GM11168 (cell line): ENCODE measurements at regions not wholly inside any gene's neighbourhood (a gene's known extent, or its start where the extent isn't known, plus 50 kb on each side); places are given as distances from the start of the nearest gene placed in this dataset.

Source experiments
- in situ Hi-C: fragments of 300-500 bp; cut with MboI; formaldehyde crosslinking; loops from one replicate; pipeline ENCODE4 v1.12.0; 2022; ENCODE audit warnings: low sequenced_read_pairs; ENCODE audit not compliant: unreplicated experiment

- in situ Hi-C loops = no loop called here
These were observed 637.2 kb upstream of the GRAMD2B start for GRCh38 chr5:125786021-125786420.

DNA sequence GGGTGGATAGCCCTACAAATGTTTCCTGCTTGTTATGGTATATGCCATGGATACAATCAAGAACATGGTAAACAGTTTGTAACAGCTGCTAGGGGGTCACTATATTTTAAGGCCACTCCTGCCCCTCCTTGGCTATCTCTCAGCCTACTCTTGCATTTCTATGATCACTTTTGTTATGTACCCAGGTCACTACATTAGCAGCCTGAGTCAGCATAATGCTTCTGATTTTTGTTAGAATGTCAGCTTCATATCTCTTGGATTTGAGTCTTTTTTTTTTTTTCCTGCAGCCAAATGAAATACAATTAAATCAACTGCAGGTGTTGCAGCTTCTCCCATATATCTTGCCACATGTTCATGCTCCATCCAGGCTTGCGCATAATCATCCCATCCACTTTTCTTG, 629.7 kb upstream of the GRAMD2B start:
- in situ Hi-C loops = no loop called here

DNA sequence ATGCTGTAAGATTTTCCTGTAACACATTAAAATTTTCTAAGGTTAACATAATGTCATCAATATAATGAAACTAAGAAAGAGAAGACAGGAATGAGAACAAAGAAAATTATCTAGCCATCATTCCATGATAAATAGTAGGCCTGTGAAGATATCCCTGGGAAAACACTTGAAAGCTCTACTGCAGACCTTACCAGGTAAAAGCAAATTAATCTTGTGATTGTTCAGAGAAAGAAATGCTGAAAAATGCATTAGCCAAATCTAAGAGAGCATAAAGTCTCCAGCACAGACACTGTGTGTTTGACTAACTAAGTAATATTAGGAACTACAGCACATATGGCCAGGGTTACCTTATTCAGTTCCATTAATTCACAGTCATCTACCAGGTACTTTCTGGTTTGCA, 628.3 kb upstream of the GRAMD2B start:
- in situ Hi-C loops = no loop called here

GRCh38 chr5:125798307-125798706, 624.9 kb upstream of the GRAMD2B start:
- in situ Hi-C loops = no loop called here

GRCh38 chr5:125812651-125813050, 610.6 kb upstream of the GRAMD2B start:
- in situ Hi-C loops = no loop called here

GRCh38 chr5:125813221-125813974, 609.8 kb upstream of the GRAMD2B start:
- in situ Hi-C loops = no loop called here

DNA sequence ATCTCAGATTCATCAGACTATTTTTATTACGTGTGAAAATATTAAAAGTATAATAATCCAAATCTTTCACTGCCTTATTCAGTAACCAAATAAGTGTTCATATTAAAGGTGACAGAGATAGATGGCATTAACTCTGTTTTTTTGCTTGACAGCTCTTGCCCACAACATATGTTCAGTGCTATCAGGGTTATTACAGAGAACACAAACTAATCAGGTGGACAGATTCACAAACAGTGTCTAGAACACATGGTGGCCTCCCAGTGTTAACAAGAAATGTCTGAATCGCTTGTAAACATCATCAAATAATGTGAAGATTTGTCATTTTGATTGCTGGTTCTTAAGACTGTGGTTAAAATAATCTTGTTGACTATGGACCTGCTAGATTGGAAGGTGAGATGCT, 609.1 kb upstream of the GRAMD2B start:
- in situ Hi-C loops = no loop called here

- in situ Hi-C loops = no loop called here
These were observed 599.6 kb upstream of the GRAMD2B start for GRCh38 chr5:125823572-125823971.

- in situ Hi-C loops = no loop called here
These were observed 597.0 kb upstream of the GRAMD2B start for GRCh38 chr5:125826214-125826613.

DNA sequence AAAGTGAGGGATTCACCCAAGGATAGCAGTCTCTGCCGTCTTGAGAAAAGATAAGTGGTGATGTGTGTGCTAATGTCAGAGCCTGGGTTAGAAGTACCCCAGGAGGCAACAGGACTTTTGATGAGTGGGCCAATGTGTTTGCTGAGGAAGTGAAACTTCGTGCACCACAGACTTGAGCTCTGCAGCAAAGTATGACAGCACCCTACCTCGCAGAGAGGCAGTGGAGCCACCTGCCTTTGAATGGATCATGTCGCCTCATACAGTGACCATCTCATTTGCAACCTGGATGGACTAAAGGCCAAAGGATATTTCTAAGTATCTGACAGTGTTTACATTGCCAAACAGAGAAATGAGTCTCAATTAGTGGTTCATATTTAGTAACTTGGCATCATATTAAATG, 593.9 kb upstream of the GRAMD2B start:
- in situ Hi-C loops = no loop called here

DNA sequence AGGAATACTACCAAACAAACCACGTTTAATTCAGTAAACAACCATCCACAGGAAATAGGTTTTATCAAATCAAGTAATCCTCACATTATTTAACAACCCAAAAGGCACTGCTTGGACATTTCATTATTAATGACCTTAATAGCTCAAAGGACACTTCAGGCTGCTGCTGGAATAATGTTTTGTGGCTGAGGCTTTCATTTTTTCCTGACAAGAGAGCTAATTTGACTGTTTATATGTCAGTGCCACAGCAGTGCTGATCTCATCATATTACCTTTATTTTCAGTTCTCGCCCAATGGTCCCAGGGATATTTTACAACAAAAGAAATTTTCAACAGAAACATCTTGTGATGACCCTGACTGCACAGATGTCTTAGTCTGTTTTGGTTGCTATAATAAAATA, 589.8 kb upstream of the GRAMD2B start:
- in situ Hi-C loops = no loop called here

GRCh38 chr5:125834438-125835115, 588.6 kb upstream of the GRAMD2B start:
- in situ Hi-C loops = no loop called here

GRCh38 chr5:125835293-125836172, 587.7 kb upstream of the GRAMD2B start:
- in situ Hi-C loops = no loop called here

DNA sequence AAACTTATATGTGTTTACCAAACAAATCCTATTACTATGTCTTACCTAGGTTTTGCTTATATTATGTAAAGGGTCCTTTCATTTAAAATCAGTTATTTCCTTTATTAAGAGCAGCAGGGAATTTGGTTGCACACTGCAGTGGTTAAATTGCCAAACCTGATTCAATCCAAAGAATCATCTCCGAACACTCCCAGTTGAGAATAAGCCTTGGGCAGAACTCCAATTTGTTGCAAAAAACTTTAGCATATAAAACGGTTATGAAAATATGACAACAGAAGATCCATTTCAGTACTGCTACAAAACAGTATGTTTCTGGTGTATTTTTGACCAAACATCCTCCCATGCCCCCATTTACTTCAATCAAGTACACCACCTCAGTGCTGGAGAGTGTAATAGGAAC, 587.0 kb upstream of the GRAMD2B start:
- in situ Hi-C loops = no loop called here

GRCh38 chr5:125837866-125838265, 585.3 kb upstream of the GRAMD2B start:
- in situ Hi-C loops = no loop called here

GRCh38 chr5:125847561-125847960, 575.6 kb upstream of the GRAMD2B start:
- in situ Hi-C loops = no loop called here

GRCh38 chr5:125848751-125849150, 574.5 kb upstream of the GRAMD2B start:
- in situ Hi-C loops = no loop called here

GRCh38 chr5:125856949-125857348, 566.3 kb upstream of the GRAMD2B start:
- in situ Hi-C loops = no loop called here

- in situ Hi-C loops = no loop called here
These were observed 559.6 kb upstream of the GRAMD2B start for GRCh38 chr5:125863579-125863978.

- in situ Hi-C loops = no loop called here
These were observed 557.9 kb upstream of the GRAMD2B start for GRCh38 chr5:125865166-125865815.
